Left colon (tissue), 2 donors: ENCODE measurements at regions not wholly inside any gene's neighbourhood (a gene's known extent, or its start where the extent isn't known, plus 50 kb on each side); places are given as distances from the start of the nearest gene placed in this dataset.
"Not testable (repeated sequence)": the region's sequence is repeated elsewhere in the genome, so short reads cannot be mapped to it uniquely, and the experiment has no call there.

ENCODE experiments used
- ATAC-seq: fragments of 200-7000 bp; cut with Tn5 transposase; one replicate; pipeline ENCODE4 v1.9.1; 2020; ENCODE audit warnings: mild to moderate bottlenecking, moderate library complexity
- DNase-seq, 2 donors: peaks; one replicate each; pipeline ENCODE4 v3.0.0-alpha.2; 2020
- intact Hi-C, 2 donors: fragments of 100-400 bp; cut with DNase I in 1 of 2; cut with micrococcal nuclease in 1 of 2; formaldehyde crosslinking; loops; one replicate each; pipeline versions ENCODE4 v1.11.2 to v1.14.0; 2022; cut with DNase I, micrococcal nuclease
- donor health status: DM: no; HTN: no; CAD: no.
- donor health status: DM: yes; HTN: yes; CAD: no.

DNA sequence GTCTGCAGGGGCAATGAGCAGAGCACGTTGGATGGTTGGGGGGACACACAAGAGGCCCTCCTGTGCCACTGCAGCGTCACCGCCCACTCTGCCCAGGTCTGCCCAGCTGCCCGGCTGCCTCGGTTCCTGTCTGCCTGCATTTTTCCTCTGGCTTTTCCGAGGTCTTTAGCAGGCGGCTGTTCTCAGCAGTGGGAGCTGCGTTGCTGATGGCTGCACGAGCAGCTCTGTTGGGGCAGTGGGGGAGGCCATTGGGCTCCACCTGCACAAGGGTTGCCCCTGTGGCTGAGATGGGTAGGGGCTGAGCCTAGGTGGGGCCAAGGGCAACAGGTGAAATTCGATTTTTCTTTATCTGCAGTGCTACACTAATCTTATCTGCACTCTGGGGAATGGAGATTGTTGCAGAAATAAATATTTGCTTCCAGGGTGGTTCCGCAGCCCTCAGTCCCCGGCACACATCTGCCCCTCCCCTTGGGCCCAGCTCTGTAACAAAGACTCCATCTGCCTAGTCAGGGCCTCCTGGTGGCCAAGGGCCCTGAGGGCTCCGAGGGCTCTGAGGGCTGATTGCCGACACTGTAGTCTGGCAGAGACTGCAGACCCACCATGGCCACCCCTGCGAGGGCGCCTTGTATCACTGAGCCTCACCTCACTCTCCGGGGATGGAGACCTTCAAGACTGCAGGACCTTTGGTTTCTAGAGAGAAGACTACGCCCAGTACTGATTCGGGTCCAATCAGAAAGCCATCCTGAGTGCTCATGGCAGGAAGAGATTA, 141.7 kb upstream of the SHH start:
- DNase-seq (peak in 1 of 2 donors; percentile 42), ATAC-seq (peak; percentile 81)
- intact Hi-C loops: no loop called here

DNA sequence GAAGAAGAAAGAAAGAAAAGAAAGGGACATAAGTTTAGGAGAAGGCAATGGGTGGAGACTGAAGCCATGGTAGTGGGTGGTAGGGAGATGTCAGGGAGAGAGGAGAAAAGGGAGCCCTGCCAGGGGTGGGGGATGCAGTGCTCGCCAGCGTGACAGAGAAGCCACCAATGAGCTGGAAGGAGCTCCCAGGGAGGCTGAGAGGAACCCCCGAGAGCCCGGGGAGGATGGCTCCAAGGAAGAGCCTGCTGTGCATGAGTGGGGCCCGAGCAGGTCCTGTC, 141.2 kb upstream of the SHH start:
- no peak for DNase-seq
- intact Hi-C loops: no loop called here
- ATAC-seq: no peak

DNA sequence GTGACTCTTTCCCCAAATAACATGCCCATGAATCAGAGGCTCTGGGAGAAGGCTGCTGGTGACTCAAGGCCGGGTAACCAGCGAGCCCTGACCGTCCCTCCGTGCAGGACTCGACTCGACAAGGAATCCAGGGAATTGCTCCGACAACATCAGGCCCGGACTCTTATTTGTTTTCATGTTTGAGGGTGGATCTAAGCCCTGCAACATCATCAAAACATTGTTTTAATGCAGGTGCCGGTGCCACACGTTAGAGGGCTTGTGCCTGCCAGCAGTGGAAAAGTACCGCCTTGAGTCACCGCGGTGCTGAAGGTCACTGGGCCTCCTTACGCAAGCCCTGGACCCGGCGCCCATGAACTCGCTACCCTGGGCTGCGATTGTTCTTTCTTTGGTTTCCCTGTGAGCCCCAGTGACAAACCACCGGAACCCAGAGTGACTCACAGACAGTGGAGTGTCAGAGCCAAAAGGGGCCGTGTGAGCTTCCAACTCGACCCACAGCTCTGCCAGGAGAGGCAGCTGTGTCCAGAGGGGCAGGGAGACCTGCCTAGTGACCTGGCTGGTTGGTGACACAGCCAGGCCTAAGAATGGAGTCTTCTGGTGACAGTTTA, 139.4 kb upstream of the SHH start:
- peak; percentile 74 for ATAC-seq
- intact Hi-C loops: no loop called here
- DNase-seq: peak in 1 of 2 donors; percentile 24

DNA sequence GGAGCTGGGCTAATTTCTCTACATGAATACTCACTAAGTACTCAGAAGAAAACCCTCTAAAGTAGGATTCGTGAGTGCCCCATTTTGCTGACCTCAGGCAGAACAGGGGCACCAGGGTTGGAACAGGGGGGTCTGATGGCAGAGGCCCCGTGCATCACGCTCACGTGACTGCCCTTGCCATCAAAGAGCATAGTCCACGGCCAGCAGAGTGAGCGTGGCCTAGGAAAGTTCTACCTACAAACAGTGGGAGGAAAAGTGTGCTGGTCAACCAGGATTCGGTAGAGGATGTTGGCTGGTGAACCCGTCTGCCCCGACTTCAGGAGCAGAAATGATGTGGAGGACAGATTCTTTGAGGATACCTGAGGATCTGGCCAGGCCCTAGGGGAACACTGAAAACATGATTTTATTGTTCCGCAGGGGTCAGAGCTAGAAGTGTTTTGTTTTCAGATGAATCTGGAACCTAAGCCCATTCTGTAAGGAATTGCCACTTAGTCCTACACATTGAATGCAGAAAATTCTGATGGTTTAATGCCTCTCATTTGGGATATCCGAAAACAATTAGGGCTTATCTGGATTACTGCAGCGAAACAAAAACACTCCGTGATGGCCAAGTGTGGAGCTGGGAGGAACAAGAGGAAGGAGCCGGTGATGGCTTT, 138.8 kb upstream of the SHH start:
- DNase-seq (no peak), ATAC-seq (no peak)
- intact Hi-C loops: no loop called here

DNA sequence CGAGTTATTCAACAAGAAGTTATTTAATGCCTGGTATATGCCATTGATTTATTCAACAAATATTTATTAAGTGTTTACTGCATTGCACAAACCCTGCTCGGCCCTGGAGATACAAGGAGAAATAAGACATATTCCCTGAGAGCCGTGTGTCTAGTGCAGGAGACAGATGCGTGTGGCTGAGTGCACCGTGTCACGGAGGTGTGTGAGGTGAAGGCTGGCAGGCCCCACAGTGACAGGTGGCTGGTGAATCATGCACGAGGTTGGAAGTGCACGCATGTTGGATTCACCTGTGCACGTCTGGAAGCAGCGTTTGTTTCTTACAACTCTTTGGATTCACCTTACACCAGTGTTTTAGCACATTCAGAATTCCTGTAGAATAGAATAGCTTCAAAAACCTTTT, 136.6 kb upstream of the SHH start:
- DNase-seq: no peak
- no peak for ATAC-seq
- intact Hi-C loops: no loop called here

DNA sequence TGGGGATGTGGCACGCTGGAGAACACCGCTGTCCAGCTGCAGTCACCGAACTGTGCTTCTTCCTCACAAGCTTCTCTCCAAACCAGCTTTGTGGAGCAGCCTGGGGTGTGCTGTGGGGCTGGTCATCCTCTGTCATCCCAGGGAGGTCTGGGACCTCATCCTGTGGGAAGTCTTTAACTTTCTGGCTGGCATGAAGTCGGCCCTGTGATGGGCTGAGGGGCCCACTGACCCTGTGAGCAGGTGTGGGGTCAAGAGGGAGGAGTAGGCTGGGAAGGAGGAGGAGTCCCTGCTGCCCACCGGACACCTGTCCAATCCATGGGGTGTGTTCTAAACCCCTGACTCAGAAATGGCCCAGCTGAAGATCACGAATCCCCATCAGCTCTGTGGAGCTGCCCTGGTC, 136.2 kb upstream of the SHH start:
- ATAC-seq: no peak
- DNase-seq: no peak
- intact Hi-C loops: no loop called here

DNA sequence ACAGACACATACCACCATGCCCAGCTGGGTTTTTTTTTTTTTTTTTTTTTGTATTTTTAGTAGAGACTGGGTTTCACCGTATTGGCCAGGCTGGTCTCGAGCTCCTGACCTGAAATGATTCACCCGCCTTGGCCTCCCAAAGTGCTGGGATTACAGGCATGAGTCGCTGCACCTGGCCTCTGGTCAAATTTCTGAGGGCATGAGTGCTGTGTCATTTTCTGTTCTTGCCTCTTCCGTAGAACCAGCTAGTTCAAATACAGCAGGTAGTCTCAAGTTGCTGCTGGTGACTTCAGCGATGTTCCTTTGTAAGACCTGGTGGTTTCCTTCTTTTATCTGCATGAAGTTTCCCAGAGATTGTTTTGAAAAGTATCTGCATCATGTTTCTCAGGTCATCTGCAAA, 134.8 kb upstream of the SHH start:
- no peak for DNase-seq
- intact Hi-C loops: no loop called here

DNA sequence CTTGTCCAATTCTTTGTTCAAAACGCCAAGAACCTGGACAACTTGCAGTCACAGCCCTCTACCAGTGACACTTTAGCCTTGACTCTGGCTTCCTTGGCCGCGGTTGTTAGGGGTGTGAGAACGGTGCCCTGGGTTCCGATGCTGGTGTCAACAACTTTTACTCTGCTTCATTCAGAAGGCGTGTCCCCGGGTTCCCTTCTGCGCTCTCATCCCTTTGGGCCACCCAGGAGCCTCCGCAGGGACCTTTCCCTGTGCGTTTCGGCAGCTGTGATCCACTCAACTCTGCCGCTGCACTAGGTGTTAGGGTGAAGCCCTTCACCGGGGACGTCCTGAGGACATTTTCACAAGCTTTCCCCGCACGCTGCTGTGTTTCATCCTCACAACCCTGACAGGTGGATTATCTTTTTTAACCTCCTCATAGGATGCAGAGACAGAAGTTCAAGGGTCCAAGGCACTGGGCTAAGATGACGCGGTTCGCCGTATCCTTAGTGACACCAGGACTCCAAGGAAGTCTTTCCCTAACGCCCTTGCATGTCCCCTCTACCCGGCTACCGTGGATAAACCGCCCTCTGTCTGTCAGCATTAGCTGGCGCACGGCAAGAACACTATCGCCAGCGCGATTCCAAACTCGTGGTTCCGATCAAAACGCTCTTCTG, 133.5 kb upstream of the SHH start:
- no peak for DNase-seq
- no peak for ATAC-seq
- intact Hi-C loops: no loop called here

More for the DNA sequence above, 134.8 kb upstream of the SHH start:
- no peak for ATAC-seq

DNA sequence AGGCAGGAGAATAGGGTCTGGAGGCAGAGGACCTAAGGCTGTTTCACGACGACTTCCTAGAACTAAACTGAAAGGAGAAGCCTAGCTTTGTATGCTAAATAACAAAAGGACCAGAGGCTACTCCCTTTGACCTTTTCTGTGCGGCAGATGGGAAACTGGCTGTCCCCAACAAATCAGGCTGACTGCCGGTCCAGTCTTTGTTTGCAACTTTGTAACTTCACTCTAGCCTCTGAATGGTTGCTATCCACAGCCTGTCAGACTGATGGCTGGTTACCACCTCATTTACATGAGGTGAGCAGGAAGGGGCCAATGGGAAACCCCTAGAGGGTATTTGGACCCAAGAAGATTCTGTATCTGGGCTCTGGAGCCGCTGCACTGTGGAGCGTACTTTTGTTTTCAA, 132.6 kb upstream of the SHH start:
- no peak for ATAC-seq
- no peak for DNase-seq
- intact Hi-C loops: no loop called here

DNA sequence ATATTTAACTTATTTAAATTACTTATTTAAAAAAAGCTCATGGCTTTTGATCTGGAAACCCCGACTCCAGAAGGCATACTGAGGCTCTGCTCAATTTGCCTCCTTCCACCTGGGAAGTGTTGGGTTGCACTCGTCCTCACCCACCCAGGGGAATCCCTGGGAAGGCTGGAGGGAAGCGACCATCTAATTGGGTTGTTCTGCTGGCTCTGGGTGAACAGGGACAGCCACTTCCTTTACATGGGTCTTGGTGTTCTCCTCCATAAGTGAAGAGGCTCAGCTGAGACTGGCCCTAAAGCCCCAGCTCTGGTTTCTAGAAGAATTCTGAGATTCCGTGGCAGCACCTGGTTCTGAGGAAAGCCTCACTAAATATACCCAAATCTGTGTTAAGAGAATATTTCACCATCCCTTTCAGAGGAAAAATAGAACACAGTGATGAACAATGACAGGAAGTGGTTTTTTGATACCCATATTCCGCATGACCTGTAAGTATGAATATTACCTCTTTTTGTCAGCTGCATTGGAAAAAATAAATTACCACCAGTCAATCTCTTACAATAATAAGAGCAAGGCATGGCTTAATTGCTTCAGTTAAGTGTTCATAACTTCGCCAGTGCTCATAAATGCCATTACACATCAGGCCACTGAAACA, 131.1 kb upstream of the SHH start:
- intact Hi-C loops: no loop called here
- no peak for ATAC-seq
- no peak for DNase-seq

DNA sequence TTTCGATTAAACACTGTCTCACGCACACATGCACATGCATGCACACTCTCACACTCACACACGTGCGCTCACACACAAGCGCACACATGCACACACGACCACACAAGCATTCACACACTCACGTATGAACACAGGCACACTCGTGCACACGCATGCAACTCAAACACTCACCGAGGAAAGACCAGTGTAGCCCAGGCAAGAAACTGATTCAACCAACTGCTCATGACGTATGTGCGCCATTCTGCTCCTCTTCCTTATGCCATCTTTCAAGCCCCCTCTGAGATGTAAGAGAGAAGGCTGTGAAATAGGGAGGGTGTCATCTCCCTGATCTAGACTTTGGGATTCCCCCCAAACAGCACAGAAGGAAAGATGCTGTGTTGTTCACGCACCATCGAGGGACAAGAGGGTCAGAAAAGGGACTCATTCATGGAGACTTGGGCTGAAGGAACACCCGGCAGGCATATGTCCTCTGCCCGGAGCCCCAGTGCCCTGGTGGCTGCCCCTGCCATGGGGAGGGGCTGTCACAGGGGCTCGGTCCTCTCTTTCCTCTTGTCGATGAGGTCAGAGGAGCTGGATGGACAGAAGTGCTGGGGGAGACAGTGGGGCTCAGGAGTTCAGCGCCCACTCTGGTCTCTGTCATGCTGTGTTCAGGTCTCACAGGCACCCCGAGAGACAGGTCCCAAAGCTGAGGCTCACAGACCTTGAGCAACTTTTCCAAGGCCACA, 130.1 kb upstream of the SHH start:
- intact Hi-C loops: no loop called here
- DNase-seq (no peak), ATAC-seq (no peak)

DNA sequence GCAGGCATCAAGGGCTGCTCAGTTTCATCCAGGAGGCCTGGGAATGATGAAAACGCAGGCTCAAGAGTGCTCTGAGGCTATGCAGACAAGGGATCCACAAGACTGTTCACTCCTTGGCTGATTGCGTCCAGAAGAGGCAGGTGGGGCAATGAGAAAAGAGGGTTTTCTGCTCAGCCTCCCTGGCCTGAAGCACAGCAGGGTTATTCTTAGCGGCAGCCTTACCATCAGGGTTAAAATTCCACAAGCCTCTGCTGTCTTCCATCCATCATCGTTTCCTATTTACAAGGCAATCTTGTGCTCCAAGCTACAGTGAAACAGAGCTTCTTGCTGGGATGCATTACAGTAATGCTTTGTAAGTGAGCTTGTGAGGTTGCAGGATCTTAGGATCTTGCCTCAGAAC, 129.4 kb upstream of the SHH start:
- no peak for ATAC-seq
- intact Hi-C loops: no loop called here

DNA sequence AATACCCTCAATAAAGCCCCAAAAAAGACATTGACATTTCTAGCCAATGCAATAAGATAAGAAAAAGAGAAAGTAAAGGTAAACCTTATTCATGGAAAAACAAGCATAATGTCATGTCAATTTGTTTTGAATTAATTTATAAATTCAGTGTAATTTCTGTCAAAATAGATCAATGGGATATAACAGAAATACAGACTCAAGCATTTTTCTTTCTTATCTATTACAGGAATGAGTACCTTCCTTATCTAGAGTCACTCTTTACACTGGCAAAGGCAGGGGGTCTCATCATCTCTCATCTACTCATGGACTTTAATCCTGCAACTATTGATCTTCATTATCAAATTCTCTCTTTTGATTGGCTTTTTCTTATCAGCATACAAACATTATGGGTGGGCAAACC, 127.1 kb upstream of the SHH start:
- DNase-seq (no peak), ATAC-seq (no peak)
- intact Hi-C loops: no loop called here

More for the DNA sequence above, 129.4 kb upstream of the SHH start:
- no peak for DNase-seq

DNA sequence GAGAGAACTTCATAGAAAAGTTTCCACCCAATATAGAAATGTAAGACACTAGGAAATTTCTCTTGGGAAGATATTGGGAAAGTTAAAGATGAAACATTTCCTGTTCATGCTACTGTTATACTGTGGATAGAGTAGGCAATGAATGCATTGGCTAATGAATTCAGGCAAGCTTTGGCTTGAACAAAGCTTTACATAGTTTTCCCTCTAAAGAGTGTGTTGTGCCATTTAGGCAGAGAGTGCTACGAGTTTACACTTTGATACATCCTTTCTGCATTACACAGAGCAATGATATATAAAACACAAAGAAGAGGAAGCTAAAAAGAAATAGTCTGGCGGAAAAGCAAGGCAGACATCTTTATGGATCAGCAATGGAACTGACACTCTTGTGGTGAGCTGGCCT, 125.9 kb upstream of the SHH start:
- DNase-seq: no peak
- intact Hi-C loops: no loop called here

DNA sequence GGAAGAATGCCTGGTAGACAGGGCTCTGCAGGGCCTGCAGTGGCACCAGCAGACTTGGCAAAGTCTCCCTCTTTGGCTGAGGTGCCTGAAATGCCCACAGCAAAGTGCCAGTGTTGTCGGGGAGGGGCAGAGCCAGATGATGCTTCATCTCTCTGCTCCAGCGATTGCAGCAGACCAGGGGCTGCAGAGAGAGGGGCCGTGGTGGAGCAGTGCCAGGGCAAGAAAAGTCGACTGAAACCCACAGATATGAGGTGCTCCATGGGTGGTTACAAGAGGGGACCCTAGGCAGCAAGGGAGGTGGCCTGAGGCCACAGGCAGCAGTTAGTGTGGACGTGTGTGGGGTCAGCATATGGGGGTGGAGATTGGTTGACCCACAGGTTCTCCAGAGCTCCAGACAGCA, 123.5 kb upstream of the SHH start:
- intact Hi-C loops: no loop called here
- no peak for DNase-seq
- no peak for ATAC-seq

More for the DNA sequence above, 125.9 kb upstream of the SHH start:
- ATAC-seq: no peak

DNA sequence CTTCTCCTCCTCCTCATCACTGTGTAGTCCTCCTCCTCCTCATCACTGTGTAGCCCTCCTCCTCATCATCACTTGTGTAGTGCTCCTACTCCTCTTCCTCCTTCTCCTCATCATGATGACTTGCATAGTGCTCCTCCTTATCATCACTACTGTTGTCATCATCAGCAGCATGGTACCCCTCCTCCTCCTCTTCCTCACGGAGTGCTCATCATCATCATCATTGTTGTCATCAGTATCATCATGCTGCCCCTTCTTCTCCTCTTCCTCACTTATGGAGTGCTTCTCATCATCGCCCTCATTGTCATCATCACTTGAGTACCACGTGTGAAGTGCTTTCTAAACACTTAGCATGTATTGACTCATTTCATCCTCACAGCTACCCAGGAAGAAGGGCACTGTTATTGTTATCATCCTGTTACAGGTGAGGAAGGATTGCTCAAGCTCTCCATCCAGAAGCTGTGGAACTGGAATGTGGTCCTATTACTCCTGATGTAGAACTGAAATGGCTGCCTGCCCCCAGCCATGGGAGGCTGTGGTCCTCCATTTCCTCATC, 122.8 kb upstream of the SHH start:
- intact Hi-C loops: no loop called here
- ATAC-seq (no peak), DNase-seq (no peak)

DNA sequence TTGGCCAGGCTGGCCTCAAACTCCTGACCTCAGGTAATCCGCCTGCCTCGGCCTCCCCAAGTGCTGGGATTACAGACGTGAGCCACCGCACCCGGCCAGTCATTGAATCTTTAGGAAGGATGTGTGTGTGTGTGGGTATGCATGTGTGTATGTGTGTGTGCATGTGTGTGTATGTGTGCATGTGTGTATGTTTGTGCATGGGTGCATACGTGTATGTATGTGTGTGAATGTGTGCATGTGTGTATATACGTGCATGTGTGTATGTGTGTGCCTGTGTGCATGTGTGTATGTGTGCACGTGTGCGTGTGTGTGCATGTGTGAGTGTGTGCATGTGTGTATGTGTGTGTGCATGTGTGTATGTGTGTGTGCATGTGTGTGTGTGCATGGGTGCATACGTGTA, 120.1 kb upstream of the SHH start:
- intact Hi-C loops, ATAC-seq, DNase-seq: not testable (repeated sequence)

DNA sequence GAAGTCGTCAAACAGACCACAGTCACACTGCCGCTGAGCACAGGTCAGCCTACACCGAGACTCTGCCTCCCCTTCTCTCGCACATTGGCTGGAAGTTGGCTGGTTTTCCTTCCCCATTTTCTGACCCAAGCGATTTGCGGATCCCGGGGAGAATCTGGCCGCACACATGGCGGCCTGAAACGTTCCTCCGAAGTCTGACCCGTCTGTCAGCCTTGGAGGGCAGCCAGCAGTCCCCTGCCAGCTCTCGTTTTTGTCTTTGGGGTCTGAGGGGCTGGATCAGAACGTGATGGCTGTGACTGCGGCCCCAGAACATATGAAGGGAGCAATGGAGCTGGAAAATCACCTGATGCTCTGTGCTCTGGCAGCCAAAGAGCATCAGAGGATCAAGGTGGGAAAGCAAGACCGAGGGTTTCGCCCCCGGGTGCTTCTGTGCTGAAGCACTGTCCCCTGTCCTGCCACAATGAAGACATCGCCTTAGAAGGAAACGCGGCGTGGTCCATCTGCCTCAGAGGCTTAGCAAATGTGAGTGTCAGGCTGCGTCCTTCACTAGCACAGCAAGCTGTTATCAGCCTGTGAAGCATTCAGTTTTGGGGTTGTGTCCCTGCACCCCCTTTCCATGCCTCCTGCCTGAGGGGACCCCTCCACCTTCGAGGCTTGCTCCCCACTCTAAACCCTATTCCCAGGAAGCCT, 119.3 kb upstream of the SHH start:
- DNase-seq: no peak
- intact Hi-C loops: no loop called here

More for the DNA sequence above, 119.3 kb upstream of the SHH start:
- ATAC-seq: no peak
